GM13977 (cell line): ENCODE measurements at regions not wholly inside any gene's neighbourhood (a gene's known extent, or its start where the extent isn't known, plus 50 kb on each side); places are given as distances from the start of the nearest gene placed in this dataset.
A peak's percentile ranks its signal among the peaks of the same experiment; 100 is the strongest.

Source experiments
- DNase-seq: peaks from one replicate; pipeline ENCODE4 v3.0.0; 2012; ENCODE audit warnings: low spot score
- in situ Hi-C: fragments of 300-500 bp; cut with MboI; formaldehyde crosslinking; loops from one replicate; pipeline ENCODE4 v1.12.0; 2022; ENCODE audit warnings: low sequenced_read_pairs, low pct_unique_long_range_greater_than_20kb, mixed read lengths, inconsistent platforms; ENCODE audit not compliant: unreplicated experiment
- TF ChIP-seq, protein P1 (sequence below): IDR thresholded peaks from 2 replicates; pipeline ENCODE4 v1.5.1; 2012; ENCODE audit warnings: mild to moderate bottlenecking, control low read depth; ENCODE audit not compliant: insufficient read depth; ENCODE audit errors: extremely low read depth, missing control alignments

DNA sequence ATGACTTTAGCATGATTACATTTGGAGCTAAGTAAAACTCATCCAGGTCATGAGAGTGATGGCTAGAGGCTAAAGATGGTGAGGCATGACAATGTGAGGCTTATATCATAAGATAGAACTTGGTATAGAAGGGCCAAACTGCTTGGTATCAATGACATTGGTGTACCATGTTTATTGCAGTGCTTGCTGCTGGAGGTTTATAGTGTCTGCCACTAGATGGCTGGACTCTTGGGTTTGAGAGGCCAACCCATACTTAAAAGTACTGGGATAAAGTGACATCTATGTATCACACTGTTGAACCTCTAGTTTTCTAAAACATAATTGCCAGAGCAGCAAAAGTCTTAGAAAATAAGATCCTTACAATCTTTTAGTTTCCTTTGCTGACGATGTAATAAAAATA lies 83.0 kb upstream of the TACR3 start:
- TF ChIP-seq, protein P1, sequence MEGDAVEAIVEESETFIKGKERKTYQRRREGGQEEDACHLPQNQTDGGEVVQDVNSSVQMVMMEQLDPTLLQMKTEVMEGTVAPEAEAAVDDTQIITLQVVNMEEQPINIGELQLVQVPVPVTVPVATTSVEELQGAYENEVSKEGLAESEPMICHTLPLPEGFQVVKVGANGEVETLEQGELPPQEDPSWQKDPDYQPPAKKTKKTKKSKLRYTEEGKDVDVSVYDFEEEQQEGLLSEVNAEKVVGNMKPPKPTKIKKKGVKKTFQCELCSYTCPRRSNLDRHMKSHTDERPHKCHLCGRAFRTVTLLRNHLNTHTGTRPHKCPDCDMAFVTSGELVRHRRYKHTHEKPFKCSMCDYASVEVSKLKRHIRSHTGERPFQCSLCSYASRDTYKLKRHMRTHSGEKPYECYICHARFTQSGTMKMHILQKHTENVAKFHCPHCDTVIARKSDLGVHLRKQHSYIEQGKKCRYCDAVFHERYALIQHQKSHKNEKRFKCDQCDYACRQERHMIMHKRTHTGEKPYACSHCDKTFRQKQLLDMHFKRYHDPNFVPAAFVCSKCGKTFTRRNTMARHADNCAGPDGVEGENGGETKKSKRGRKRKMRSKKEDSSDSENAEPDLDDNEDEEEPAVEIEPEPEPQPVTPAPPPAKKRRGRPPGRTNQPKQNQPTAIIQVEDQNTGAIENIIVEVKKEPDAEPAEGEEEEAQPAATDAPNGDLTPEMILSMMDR: peak; percentile 6
- DNase-seq: no peak
- in situ Hi-C loops: no loop called here

DNA sequence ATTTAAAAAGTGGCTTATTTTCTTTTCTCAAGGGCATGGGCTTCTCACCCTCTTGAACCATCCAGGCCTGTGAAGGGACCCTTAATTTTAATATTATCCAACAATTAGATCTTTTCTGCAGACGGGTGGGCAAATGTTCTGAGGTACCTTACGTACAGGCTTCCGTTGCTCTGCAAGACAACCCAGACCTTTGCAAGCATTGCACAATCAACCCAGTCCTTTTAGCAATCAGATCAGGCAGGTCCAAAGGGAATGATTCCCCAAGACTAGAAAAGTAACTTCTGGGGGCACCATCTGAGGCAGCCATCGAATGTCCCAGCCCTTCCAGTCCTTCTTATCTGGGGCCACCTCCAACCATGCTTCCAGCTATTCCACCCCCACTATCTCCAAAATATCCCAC lies 67.3 kb upstream of the TACR3 start:
- no peak for DNase-seq
- TF ChIP-seq, protein P1: no peak
- in situ Hi-C loops: no loop called here

DNA sequence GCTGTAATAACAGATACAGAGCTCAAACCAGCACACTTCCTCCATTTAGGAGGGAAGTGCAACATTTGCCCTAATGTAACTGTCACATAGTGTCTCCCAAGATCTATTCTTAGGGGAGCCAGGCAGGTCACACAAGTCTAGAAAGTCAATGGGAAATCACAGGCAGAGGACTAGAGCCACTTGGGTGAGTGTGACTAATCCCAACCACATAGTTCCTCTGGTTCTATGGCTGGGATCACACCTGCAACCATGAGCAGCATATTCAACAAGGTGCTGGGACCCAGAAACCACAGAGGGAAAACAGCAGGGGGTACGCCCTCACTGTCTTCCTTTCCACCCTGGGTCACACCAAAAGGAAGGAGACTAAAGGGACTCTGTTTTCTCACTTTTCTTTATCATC lies 66.8 kb upstream of the TACR3 start:
- no peak for DNase-seq
- TF ChIP-seq, protein P1: no peak
- in situ Hi-C loops: no loop called here

DNA sequence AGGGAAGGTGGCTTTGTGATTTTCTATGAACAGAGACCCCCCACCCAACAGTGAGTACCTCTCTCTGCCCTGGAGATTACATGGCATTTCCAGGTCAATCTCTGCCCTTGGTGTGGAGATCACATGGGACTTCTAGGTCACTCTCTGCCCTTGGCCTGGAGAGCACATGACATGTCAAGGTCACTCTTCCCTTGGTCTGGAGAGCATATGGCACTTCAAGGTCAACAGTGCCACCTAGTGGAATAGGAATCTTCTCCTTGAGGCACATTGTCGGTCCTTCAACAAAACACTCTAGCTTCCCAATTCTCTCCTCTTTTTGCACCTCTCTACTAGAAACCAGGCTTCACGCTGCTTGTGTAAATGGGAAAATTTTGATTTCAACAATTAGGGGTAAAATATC lies 66.2 kb upstream of the TACR3 start:
- peak; percentile 18 for DNase-seq
- in situ Hi-C loops: no loop called here

DNA sequence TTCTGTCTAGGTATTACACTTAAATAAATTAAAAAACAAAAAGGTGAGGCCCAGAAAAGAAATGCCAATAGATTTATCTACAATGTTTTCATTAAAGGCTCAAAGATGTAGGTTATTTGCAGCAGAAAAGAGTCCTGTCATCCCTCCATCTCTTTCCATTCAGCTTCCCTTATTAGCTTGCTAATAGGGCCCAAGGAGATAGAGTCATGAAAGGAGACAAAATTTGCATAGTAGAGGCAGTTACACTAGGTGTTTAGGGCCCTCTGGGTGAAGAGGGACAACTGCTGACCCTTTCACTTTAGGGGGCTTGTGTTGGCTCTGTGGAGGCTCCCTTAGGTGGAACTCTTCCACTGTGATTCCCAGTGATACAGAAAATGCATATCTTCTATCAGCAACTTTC lies 58.4 kb upstream of the TACR3 start:
- TF ChIP-seq, protein P1: no peak
- in situ Hi-C loops: no loop called here
- DNase-seq: no peak

More for the DNA sequence above, 66.2 kb upstream of the TACR3 start:
- TF ChIP-seq, protein P1: peak; percentile 69

DNA sequence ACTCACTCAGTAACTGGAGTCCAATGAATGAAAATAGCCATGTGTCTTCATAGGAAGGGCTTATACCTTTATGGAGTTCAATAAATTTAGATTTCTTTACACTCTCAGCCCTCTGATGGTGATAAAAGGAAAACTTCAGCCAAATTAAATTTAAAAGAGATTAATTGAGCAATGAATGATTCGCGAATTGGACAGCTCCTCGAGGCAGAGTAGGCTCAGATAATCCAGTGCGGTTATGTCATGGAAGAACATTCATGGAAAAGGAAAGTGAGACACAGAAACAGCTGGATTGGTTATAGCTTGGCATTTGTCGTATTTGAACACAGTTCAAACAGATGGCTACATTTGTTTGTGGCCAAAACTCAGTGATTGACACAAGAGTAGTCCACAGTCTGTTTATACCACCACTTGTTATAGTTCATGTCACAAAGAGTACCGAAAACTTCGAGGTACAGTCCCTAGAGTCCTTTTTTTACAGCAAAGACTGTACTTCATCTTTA lies 54.6 kb upstream of the TACR3 start:
- DNase-seq: no peak
- TF ChIP-seq, protein P1: no peak
- in situ Hi-C loops: no loop called here

DNA sequence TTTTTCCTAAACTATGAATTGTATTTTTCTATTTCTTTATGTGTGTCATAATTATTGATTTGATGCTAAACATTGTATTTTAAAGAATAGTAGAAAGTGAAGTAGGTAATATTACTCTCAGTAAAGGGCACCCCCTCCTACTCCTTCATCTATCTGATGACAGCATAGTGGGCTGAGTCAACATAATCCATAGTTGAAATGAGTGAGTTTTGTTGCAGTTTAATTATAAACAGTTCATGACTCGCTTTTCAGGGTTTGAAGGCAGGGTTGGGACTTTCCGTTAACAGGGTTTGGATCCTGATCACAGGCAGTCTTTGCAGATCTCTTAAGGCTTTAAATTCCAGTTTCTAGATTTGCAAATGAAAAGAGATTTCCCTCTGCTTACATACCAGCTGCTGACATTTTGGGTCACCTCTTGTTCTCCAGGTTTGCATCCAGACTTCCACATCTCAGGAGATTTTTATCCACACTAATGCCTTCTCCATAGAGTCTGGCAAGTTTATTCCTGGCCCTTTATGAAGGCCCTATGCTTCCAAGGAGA lies 54.0 kb upstream of the TACR3 start:
- in situ Hi-C loops: no loop called here
- no peak for DNase-seq
- TF ChIP-seq, protein P1: no peak
